ENCODE measurements at regions not wholly inside any gene's neighbourhood (a gene's known extent, or its start where the extent isn't known, plus 50 kb on each side); places are given as distances from the start of the nearest gene placed in this dataset.

DNA sequence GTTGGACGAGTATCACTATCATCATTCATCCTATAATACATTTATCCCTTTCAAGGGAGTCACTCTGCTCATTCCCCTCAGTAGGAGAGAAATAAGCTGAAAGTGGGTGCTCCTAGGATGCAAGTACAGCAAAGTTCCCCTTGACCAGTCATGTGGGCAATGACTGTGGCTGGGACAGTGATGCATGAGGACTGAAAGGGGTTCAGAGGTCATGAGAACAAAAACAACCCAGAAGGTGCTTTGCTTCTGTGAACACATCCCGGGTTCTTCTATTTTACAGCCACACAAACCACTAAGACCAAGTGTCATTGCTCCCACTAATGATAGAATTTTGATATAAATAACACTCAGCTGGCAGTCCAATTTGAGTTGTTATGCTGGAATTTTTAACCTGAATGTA lies 177.8 kb upstream of the ADCY2 start:
- Histone ChIP-seq H3K4me3 (ENCODE audit: extremely low read depth in 1 of 4, insufficient read depth in 2 of 4, low read depth in 3 of 4, low read length in 4 of 4) (no peak overlapping the region), H3K27me3 (replicated peaks in 1 of 4; ENCODE audit: control insufficient read depth in 3 of 4, extremely low read depth in 1 of 4, insufficient read depth in 3 of 4, low read length in 3 of 4) (no peaks in the 10 kb centered on the region), H3K27ac (ENCODE audit: low read depth, low read length) (no peak overlapping the region), H3K9me3 (ENCODE audit: insufficient read depth in 2 of 2, low read depth in 1 of 2, low read length in 1 of 2) (no peaks in the 10 kb centered on the region), H3K79me2 (ENCODE audit: control insufficient read depth in 1 of 2, insufficient read depth in 2 of 2, low read length in 2 of 2) (no peaks in the 10 kb centered on the region), H3K79me1 (ENCODE audit: low read depth, low read length) (no peaks in the 10 kb centered on the region), H3K4me2 (ENCODE audit: insufficient read depth in 1 of 2, low read depth in 2 of 2, low read length in 2 of 2) (no peak overlapping the region), H3K9ac (replicated peaks in 1 of 4; ENCODE audit: extremely low read depth in 1 of 4, low read depth in 3 of 4, low read length in 3 of 4) (no peak overlapping the region), H3K23ac (ENCODE audit: insufficient read length) (no peak overlapping the region), H2BK120ac (replicated peaks; ENCODE audit: low read depth, low read length) (no peak overlapping the region), H3K4ac (replicated peaks; ENCODE audit: insufficient read length, low read depth, low read length) (no peak overlapping the region), H3K14ac (ENCODE audit: insufficient read length) (no peak overlapping the region), H2BK5ac (ENCODE audit: low read depth, low read length) (no peak overlapping the region), H3K18ac (ENCODE audit: extremely low read depth, low read length) (no peak overlapping the region), H2BK20ac (ENCODE audit: low read length) (no peak overlapping the region), H4K20me1 (replicated peaks in 1 of 2; ENCODE audit: control insufficient read depth in 1 of 2, insufficient read depth in 2 of 2, low read length in 2 of 2) (no peaks in the 10 kb centered on the region), H3K23me2 (ENCODE audit: low read depth, low read length) (no peaks in the 10 kb centered on the region), H3K4me1 (replicated peaks in 1 of 4; ENCODE audit: control insufficient read depth in 3 of 4, insufficient read depth in 4 of 4, low read length in 3 of 4) (no peaks in the 10 kb centered on the region), H2BK15ac (ENCODE audit: low read length) (no peak overlapping the region), H2AK5ac (ENCODE audit: low read depth, low read length) (no peak overlapping the region), H4K5ac (ENCODE audit: insufficient read length, low read depth, low read length) (no peak overlapping the region), H4K8ac (ENCODE audit: extremely low read depth, insufficient read depth, low read length) (no peak overlapping the region), H4K91ac (replicated peaks; ENCODE audit: insufficient read length, low read length) (no peak overlapping the region), H3K36me3 (ENCODE audit: control insufficient read depth in 2 of 4, insufficient read depth in 4 of 4, low read length in 3 of 4) (no peaks in the 10 kb centered on the region), H2BK12ac (ENCODE audit: low read depth, low read length) (no peak overlapping the region), H2AFZ (ENCODE audit: low read length) (no peak overlapping the region), H3K56ac (replicated peaks; ENCODE audit: insufficient read length, low read depth, low read length) (no peak overlapping the region)
- FAIRE-seq = no peak
- ChIA-PET POLR2A (ENCODE audit: partially characterized antibody) (interaction anchor here (0.6 kb wide), 1 partner anchor 38 kb away, joined by 3 read pairs; no protein-coding TSS in a partner anchor), CTCF (ENCODE audit: partially characterized antibody) (interaction anchor here (1.3 kb wide), 1 partner anchor 326 kb away, joined by 3 read pairs; no protein-coding TSS in a partner anchor)
- no peak for DNase-seq (ENCODE audit: low read depth in 1 of 2, low spot score in 2 of 2)
- no peak for TF ChIP-seq TBP (IDR thresholded peaks at IDR 0.05; ENCODE audit: low read depth, low read length)
- no peak for TF ChIP-seq TEAD4 (IDR thresholded peaks at IDR 0.05; ENCODE audit: low read depth, low read length)
- TF ChIP-seq POU5F1 (IDR thresholded peaks at IDR 0.05; ENCODE audit: low read depth, low read length) = no peak
- no peak for TF ChIP-seq CHD1 (IDR thresholded peaks at IDR 0.05; ENCODE audit: low read depth, low read length)
- no peak for TF ChIP-seq SIX5 (IDR thresholded peaks at IDR 0.05; ENCODE audit: low read depth, low read length)
- no peak for TF ChIP-seq GTF2F1 (IDR thresholded peaks at IDR 0.05; ENCODE audit: borderline replicate concordance, low read depth, low read length)
- no peak for TF ChIP-seq CHD2 (IDR thresholded peaks at IDR 0.05; ENCODE audit: low read length)
- TF ChIP-seq TCF12 (IDR thresholded peaks at IDR 0.05; ENCODE audit: low read depth, low read length) = no peak
- 95% methylated on average over 2 of the region's 2 CpGs; no CpG with 5 or more reads in 1 of the 2 experiments for WGBS, 2 experiments (ENCODE audit: extremely low coverage in 1 of 2, insufficient coverage in 1 of 2, insufficient read length in 1 of 2, insufficient replicate concordance in 2 of 2, low coverage in 1 of 2, low lambda C conversion rate in 2 of 2, missing lambda C conversion rate in 1 of 2)

Data from H1 (cell line).